Naive thymus-derived CD4-positive, alpha-beta T cell (primary cell): ENCODE measurements at regions not wholly inside any gene's neighbourhood (a gene's known extent, or its start where the extent isn't known, plus 50 kb on each side); places are given as distances from the start of the nearest gene placed in this dataset.
A peak's percentile ranks its signal among the peaks of the same experiment; 100 is the strongest.
"Not testable (repeated sequence)": the region's sequence is repeated elsewhere in the genome, so short reads cannot be mapped to it uniquely, and the experiment has no call there.

ENCODE experiments used
- ATAC-seq: fragments of 150-1000 bp; cut with Tn5 transposase; 2 replicates; pipeline ENCODE4 v1.10.0; 2021; ENCODE audit warnings: mild to moderate bottlenecking, moderate library complexity
- CTCF ChIA-PET: fragments of 350-600 bp; sonication (Branson Sonifier 250); formaldehyde crosslinking; loops from one replicate; lab custom pipeline; 2021; ENCODE audit warnings: antibody characterized with exemption; lab: Charles Lee
- POLR2A ChIA-PET: fragments of 350-600 bp; sonication (Branson Sonifier 250); formaldehyde crosslinking; loops from one replicate; lab custom pipeline; 2021; ENCODE audit warnings: antibody characterized with exemption, inconsistent platforms; lab: Charles Lee
- DNase-seq, 9 donors: peaks; one replicate each; pipeline versions ENCODE4 v3.0.0 to v3.0.0-alpha.2; 2020 to 2022; ENCODE audit warnings: mixed read lengths in 1 of 9
- H3K27ac ChIP-seq: one replicate; pipeline ENCODE4 v1.7.0; 2013; ENCODE audit warnings: mild to moderate bottlenecking, low read depth, low read length, moderate library complexity
- H3K27me3 ChIP-seq, 2 donors: one replicate each; pipeline ENCODE4 v1.7.0; 2013; ENCODE audit warnings: low read length in 2 of 2, mild to moderate bottlenecking in 2 of 2, moderate library complexity in 2 of 2; ENCODE audit not compliant: control insufficient read depth in 2 of 2, insufficient read depth in 2 of 2
- H3K36me3 ChIP-seq, 3 experiments: 1 replicate in 2 of 3; 2 replicates in 1 of 3; pipeline ENCODE4 v1.7.0; 2013; ENCODE audit warnings: low read length in 3 of 3, mild to moderate bottlenecking in 3 of 3, moderate library complexity in 1 of 3; ENCODE audit not compliant: insufficient read depth in 3 of 3, control insufficient read depth in 2 of 3
- H3K4me1 ChIP-seq, 2 donors: one replicate each; pipeline ENCODE4 v1.7.0; 2013; ENCODE audit warnings: low read length in 2 of 2, mild to moderate bottlenecking in 2 of 2, moderate library complexity in 1 of 2; ENCODE audit not compliant: control insufficient read depth in 2 of 2, insufficient read depth in 2 of 2
- H3K4me3 ChIP-seq: 2 replicates; pipeline ENCODE4 v1.7.0; 2013; ENCODE audit warnings: mild to moderate bottlenecking, low read length
- H3K9me3 ChIP-seq, 3 experiments: 1 replicate in 2 of 3; 2 replicates in 1 of 3; pipeline ENCODE4 v1.7.0; 2013; ENCODE audit warnings: low read length in 3 of 3; ENCODE audit not compliant: control insufficient read depth in 2 of 3
- H3K27ac Mint-ChIP-seq, 9 donors: one replicate each; pipeline ENCODE4 v1.8.0; 2020 to 2022; ENCODE audit warnings: mixed read lengths in 9 of 9, mild to moderate bottlenecking in 8 of 9, moderate library complexity in 5 of 9, inconsistent platforms in 2 of 9
- H3K27me3 Mint-ChIP-seq, 5 donors: one replicate each; pipeline ENCODE4 v1.8.0; 2021 to 2022; ENCODE audit warnings: mixed read lengths in 5 of 5, mild to moderate bottlenecking in 1 of 5
- H3K36me3 Mint-ChIP-seq, 5 donors: one replicate each; pipeline ENCODE4 v1.8.0; 2020 to 2022; ENCODE audit warnings: mixed read lengths in 5 of 5, mild to moderate bottlenecking in 3 of 5, inconsistent platforms in 1 of 5
- H3K4me1 Mint-ChIP-seq, 7 donors: one replicate each; pipeline ENCODE4 v1.8.0; 2020 to 2022; ENCODE audit warnings: mixed read lengths in 7 of 7, mild to moderate bottlenecking in 3 of 7, inconsistent platforms in 1 of 7
- H3K4me3 Mint-ChIP-seq, 10 donors: one replicate each; pipeline ENCODE4 v1.8.0; 2020 to 2022; ENCODE audit warnings: mild to moderate bottlenecking in 10 of 10, mixed read lengths in 10 of 10, moderate library complexity in 6 of 10, inconsistent platforms in 2 of 10
- H3K9me3 Mint-ChIP-seq, 11 donors: one replicate each; pipeline ENCODE4 v1.8.0; 2020 to 2022; ENCODE audit warnings: mixed read lengths in 11 of 11, mild to moderate bottlenecking in 4 of 11, inconsistent platforms in 1 of 11, moderate library complexity in 1 of 11
- intact Hi-C, 2 donors: fragments of 100-400 bp; cut with micrococcal nuclease; formaldehyde crosslinking; loops; one replicate each; pipeline ENCODE4 v1.15.1; 2023

GRCh38 chr15:21269673-21270072, 170.6 kb downstream of the POTEB3 start:
- H3K36me3 Mint-ChIP-seq, H3K27ac Mint-ChIP-seq, CTCF ChIA-PET, H3K4me1 ChIP-seq, H3K36me3 ChIP-seq, H3K4me3 ChIP-seq, H3K4me3 Mint-ChIP-seq, H3K27me3 ChIP-seq, H3K4me1 Mint-ChIP-seq, POLR2A ChIA-PET, H3K27ac ChIP-seq, intact Hi-C loops, H3K9me3 ChIP-seq, ATAC-seq, DNase-seq: not testable (repeated sequence)
- Mint-ChIP-seq H3K9me3 (peaks cover 0 to 13% (median 0%) of the 10 kb centered on the region in 11 donors), H3K27me3 (peaks cover 4 to 36% (median 8%) of the 10 kb centered on the region in 5 donors)

DNA sequence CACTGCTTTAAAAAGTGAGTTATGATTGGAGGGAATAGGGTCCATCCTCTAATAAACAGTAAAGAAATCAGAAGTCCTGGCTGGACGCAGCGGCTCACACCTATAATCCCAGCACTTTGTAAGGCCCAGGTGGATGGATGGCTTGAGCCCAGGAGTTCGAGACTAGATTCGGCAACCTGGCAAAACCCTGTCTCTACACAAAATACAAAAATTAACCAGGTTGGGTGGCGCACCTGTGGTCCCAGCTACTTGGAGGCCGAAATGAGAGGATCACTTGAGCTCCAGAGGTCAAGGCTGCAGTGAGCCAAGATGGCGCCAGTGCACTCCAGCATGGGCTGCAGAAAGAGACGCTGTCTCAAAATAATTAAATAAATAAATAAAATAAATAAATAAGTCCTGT, 171.2 kb downstream of the POTEB3 start:
- Histone ChIP-seq H3K27me3 (no peaks in the 10 kb centered on the region), H3K27ac (no peak overlapping the region), H3K9me3 (no peaks in the 10 kb centered on the region), H3K4me3 (no peak overlapping the region), H3K36me3 (no peaks in the 10 kb centered on the region), H3K4me1 (no peaks in the 10 kb centered on the region)
- DNase-seq, result no peak
- intact Hi-C loops, result no loop called here
- Mint-ChIP-seq H3K36me3 (no peaks in the 10 kb centered on the region), H3K27me3 (peaks cover 4 to 36% (median 8%) of the 10 kb centered on the region in 5 donors), H3K27ac (no peak overlapping the region), H3K9me3 (peaks cover 0 to 13% (median 0%) of the 10 kb centered on the region in 11 donors), H3K4me1 (peaks cover 0 to 6% (median 2%) of the 10 kb centered on the region in 7 donors), H3K4me3 (no peak overlapping the region)
- ATAC-seq, result no peak
- ChIA-PET POLR2A (no interaction called here), CTCF (no interaction called here)

DNA sequence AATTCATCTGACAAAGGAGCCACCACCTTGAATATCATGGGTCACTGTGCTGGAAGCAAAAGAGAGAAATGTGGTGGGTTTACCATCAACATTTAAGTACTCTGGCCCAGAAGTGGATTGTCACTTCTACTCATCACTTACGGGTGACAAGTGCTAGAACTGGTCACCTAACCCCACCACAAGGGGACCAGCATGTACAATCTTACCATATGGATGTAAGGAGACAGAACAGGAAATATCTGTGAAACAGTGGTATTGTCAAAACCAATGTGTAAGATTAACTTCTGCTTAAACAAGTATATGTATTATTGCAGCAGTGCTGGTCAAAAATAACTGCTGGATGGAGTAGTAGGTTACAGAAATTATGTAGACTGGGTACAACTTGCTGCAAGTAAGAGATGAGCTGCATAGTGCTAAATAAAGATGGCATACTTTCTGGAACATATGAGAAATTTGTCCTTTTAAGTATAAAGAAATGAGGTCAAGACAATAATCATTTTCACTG, 171.8 kb downstream of the POTEB3 start:
- no peak overlapping the region for H3K27ac Mint-ChIP-seq

DNA sequence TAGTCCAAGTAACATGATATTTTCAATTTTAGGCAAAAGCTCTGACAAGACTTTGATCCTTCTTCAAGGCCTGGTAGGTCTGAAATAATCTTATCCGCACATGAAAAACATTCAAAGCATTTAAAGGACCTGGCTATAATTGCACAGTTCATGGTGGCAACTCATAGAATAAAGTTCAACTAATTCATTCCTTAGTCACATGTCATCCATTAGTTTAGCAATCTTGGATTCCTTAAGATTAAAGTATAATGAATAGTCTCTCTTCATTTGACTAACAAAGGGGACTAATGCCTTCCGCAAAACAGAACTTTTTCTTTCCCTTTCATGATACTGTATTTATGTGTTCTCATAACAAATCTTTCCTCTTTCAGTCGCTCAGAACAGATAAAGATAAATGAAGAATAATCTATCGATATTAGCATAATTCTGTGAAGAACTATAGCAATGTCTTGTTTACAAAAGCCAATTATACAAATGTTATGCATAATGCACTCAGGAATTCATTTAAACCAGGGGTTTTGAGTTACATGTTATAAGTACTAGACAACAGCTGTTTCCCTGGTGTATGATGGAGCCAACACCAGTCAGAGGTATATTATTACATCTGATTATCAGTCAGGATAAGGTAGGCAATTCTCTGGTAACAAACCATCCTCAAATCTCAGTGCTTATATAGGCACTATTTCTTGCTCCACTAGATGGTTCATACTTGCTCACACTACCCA, 172.5 kb downstream of the POTEB3 start:
- Histone ChIP-seq H3K4me3 (no peak overlapping the region), H3K36me3 (no peaks in the 10 kb centered on the region), H3K27ac (no peak overlapping the region), H3K27me3 (no peaks in the 10 kb centered on the region), H3K4me1 (no peaks in the 10 kb centered on the region), H3K9me3 (no peaks in the 10 kb centered on the region)
- H3K4me3 Mint-ChIP-seq, result no peak overlapping the region
- no peaks in the 10 kb centered on the region for H3K36me3 Mint-ChIP-seq
- ATAC-seq (peak; percentile 1), DNase-seq (no peak)
- H3K27ac Mint-ChIP-seq, result no peak overlapping the region
- peaks cover 5 to 36% (median 8%) of the 10 kb centered on the region in 5 donors for H3K27me3 Mint-ChIP-seq
- POLR2A ChIA-PET, result no interaction called here
- H3K9me3 Mint-ChIP-seq, result peaks cover 0 to 13% (median 0%) of the 10 kb centered on the region in 11 donors
- intact Hi-C loops, result no loop called here
- peaks cover 0 to 6% (median 2%) of the 10 kb centered on the region in 7 donors for H3K4me1 Mint-ChIP-seq
- CTCF ChIA-PET, result no interaction called here

More for the DNA sequence above, 171.8 kb downstream of the POTEB3 start:
- no peak overlapping the region for H3K4me3 ChIP-seq
- H3K27ac ChIP-seq, result no peak overlapping the region
- H3K9me3 ChIP-seq, result no peaks in the 10 kb centered on the region
- H3K27me3 ChIP-seq, result no peaks in the 10 kb centered on the region
- H3K4me1 Mint-ChIP-seq, result peaks cover 0 to 6% (median 2%) of the 10 kb centered on the region in 7 donors
- H3K36me3 ChIP-seq, result no peaks in the 10 kb centered on the region
- H3K9me3 Mint-ChIP-seq, result peaks cover 0 to 13% (median 0%) of the 10 kb centered on the region in 11 donors
- ATAC-seq (peak; percentile 40), DNase-seq (no peak)
- H3K4me1 ChIP-seq, result no peaks in the 10 kb centered on the region
- peaks cover 4 to 36% (median 8%) of the 10 kb centered on the region in 5 donors for H3K27me3 Mint-ChIP-seq
- ChIA-PET CTCF (no interaction called here), POLR2A (no interaction called here)
- no peak overlapping the region for H3K4me3 Mint-ChIP-seq
- H3K36me3 Mint-ChIP-seq, result no peaks in the 10 kb centered on the region
- intact Hi-C loops, result no loop called here

GRCh38 chr15:21267226-21267625, 173.1 kb downstream of the POTEB3 start:
- H3K9me3 ChIP-seq, result no peaks in the 10 kb centered on the region
- ChIA-PET POLR2A (no interaction called here), CTCF (no interaction called here)
- no peak overlapping the region for H3K4me3 ChIP-seq
- Mint-ChIP-seq H3K9me3 (peaks cover 0 to 13% (median 0%) of the 10 kb centered on the region in 11 donors), H3K36me3 (peaks cover 0 to 4% (median 0%) of the 10 kb centered on the region in 5 donors), H3K4me3 (no peak overlapping the region), H3K4me1 (peaks cover 0 to 6% (median 0%) of the 10 kb centered on the region in 7 donors), H3K27ac (no peak overlapping the region), H3K27me3 (peaks cover 7 to 32% (median 9%) of the 10 kb centered on the region in 5 donors)
- ATAC-seq (no peak), DNase-seq (no peak)
- H3K36me3 ChIP-seq, result no peaks in the 10 kb centered on the region
- H3K27me3 ChIP-seq, result no peaks in the 10 kb centered on the region
- intact Hi-C loops, result no loop called here
- no peaks in the 10 kb centered on the region for H3K4me1 ChIP-seq
- H3K27ac ChIP-seq, result no peak overlapping the region

DNA sequence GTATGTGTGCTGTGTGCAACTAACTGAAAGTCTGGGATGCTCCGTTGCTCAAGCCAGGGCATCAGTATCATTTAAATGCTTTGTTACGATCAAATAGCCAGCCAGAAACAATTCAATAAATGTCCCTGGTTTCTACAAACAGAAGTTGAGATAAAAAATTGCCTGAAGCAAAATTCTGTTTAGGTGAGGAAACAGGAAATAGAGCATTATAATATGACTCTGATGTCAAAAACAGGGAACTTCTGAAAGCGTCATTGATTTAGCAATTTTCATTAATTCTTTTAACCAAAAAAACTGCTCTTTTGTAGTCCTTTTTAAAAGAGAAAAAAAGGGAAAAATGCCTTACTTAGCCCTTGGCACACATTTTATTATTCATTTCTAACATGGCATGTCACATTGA, 174.7 kb downstream of the POTEB3 start:
- H3K27me3 ChIP-seq, H3K4me3 ChIP-seq, intact Hi-C loops, H3K4me1 Mint-ChIP-seq, H3K36me3 Mint-ChIP-seq, H3K9me3 ChIP-seq, H3K4me1 ChIP-seq, DNase-seq, H3K27ac ChIP-seq, H3K27ac Mint-ChIP-seq, H3K4me3 Mint-ChIP-seq, H3K36me3 ChIP-seq, POLR2A ChIA-PET: not testable (repeated sequence)
- Mint-ChIP-seq H3K27me3 (peaks cover 5 to 24% (median 8%) of the 10 kb centered on the region in 5 donors), H3K9me3 (peaks cover 0 to 13% (median 0%) of the 10 kb centered on the region in 11 donors)
- CTCF ChIA-PET, result interaction anchor here (0.6 kb wide), 1 partner anchor 1520 kb away, joined by 3 read pairs; no protein-coding TSS in a partner anchor
- peak; percentile 25 for ATAC-seq
